Stimulated activated naive CD8-positive, alpha-beta T cell treated with anti-CD3 and anti-CD28 coated beads, Interleukin-15, Interleukin-2, amounts not matched to agents 100 ng/mL and 50 ng/mL, for 24 hours (primary cell): ENCODE measurements at regions not wholly inside any gene's neighbourhood (a gene's known extent, or its start where the extent isn't known, plus 50 kb on each side); places are given as distances from the start of the nearest gene placed in this dataset.
"Not testable (repeated sequence)": the region's sequence is repeated elsewhere in the genome, so short reads cannot be mapped to it uniquely, and the experiment has no call there.

ENCODE experiments used
- H3K27ac Mint-ChIP-seq: one replicate; pipeline ENCODE4 v1.8.0; 2021; ENCODE audit warnings: mild to moderate bottlenecking, mixed read lengths
- H3K27me3 Mint-ChIP-seq: one replicate; pipeline ENCODE4 v1.8.0; 2021; ENCODE audit warnings: mixed read lengths
- H3K36me3 Mint-ChIP-seq: one replicate; pipeline ENCODE4 v1.8.0; 2021; ENCODE audit warnings: low read depth, mixed read lengths
- H3K4me1 Mint-ChIP-seq: one replicate; pipeline ENCODE4 v1.8.0; 2021; ENCODE audit warnings: low read depth, mixed read lengths
- H3K4me3 Mint-ChIP-seq: one replicate; pipeline ENCODE4 v1.8.0; 2021; ENCODE audit warnings: mild to moderate bottlenecking, mixed read lengths
- H3K9me3 Mint-ChIP-seq: one replicate; pipeline ENCODE4 v1.8.0; 2021; ENCODE audit warnings: mixed read lengths

DNA sequence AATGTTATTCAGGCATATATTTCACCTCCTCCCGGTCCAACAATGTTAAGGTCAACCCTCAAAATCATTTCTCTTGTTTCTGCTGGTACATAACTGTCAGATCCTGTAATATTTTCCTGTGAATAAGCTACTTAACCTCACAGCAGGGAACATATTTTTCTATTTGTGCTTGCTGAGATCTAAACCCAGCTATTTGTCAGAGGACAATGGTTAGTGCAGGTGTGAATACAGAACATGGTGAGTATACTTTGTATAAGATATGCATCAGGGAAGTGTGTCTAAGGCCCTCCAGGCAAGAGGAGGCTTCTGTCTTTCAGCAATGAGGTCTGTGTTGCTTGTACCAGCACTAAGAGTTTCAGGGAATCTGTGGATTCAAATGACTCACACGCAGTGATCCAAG, 970.6 kb downstream of the NCAM2 start:
- H3K4me3 Mint-ChIP-seq, result no peak overlapping the region
- H3K9me3 Mint-ChIP-seq, result peaks cover 9% of the 10 kb centered on the region
- H3K27me3 Mint-ChIP-seq, result no peaks in the 10 kb centered on the region
- H3K36me3 Mint-ChIP-seq, result no peaks in the 10 kb centered on the region
- H3K27ac Mint-ChIP-seq, result no peak overlapping the region
- no peaks in the 10 kb centered on the region for H3K4me1 Mint-ChIP-seq

DNA sequence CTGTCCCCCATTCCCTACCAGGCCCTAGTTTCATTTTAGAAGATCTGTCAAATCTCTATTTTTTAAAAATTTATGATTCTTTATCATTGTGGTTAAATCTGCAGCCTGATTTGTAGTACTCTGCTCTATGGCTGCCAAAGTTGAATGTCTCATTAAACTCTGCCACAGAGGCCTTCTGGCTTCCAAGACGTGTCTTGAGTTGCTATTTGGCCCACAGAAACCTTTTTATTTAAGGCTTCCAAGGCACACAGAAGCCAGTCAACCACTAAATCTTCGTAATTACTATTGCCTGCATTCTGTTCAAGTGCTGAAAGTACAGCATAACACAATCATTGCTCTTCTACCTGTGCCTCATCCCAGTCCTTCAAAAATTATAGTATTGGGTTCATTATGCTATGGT, 971.0 kb downstream of the NCAM2 start:
- no peaks in the 10 kb centered on the region for H3K4me1 Mint-ChIP-seq
- peaks cover 9% of the 10 kb centered on the region for H3K9me3 Mint-ChIP-seq
- H3K27me3 Mint-ChIP-seq, result no peaks in the 10 kb centered on the region
- H3K36me3 Mint-ChIP-seq, result no peaks in the 10 kb centered on the region
- no peak overlapping the region for H3K27ac Mint-ChIP-seq
- H3K4me3 Mint-ChIP-seq, result no peak overlapping the region

DNA sequence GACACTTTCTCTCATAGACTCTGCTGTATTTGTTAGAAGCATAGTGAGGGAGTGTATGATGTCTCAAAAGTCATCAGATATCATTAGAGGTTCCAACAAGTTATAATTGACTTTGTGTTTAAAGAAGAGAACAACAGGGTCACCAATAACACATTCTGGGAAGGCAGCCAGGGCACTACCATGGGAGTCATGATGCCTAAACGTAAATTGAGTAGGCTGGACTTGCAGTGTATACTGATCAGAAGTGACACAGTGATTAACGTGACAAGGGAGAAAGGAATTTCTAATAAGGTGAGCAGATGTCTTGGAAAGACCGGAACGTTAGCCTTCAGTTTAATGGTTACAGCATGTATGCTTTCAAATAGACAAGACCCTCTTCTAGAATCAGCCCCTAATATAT, 973.2 kb downstream of the NCAM2 start:
- Mint-ChIP-seq H3K27me3 (no peaks in the 10 kb centered on the region), H3K36me3 (no peaks in the 10 kb centered on the region), H3K4me3 (no peak overlapping the region), H3K4me1 (no peaks in the 10 kb centered on the region), H3K9me3 (peaks cover 4% of the 10 kb centered on the region), H3K27ac (no peak overlapping the region)

DNA sequence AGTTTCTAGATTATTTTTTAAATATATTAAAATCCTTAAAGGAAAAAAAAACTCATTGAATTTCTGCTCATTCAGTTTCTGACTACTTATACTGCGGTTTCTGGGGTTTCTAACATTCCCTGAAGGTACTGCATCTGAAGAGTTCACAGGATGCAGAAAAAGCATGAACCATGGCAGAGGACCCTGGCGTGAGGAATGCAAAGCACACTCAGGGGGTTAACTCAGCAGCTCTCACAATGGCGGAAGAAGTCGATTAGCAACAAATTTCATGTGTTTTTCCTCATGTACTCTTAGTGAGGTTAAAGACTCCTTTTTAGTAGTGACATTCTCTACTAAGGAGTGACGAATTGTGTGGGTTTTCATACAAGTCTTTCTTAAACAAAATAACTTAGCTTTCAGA, 975.6 kb downstream of the NCAM2 start:
- H3K27ac Mint-ChIP-seq, result no peak overlapping the region
- H3K9me3 Mint-ChIP-seq, result peaks cover 4% of the 10 kb centered on the region
- H3K36me3 Mint-ChIP-seq, result no peaks in the 10 kb centered on the region
- no peaks in the 10 kb centered on the region for H3K27me3 Mint-ChIP-seq
- no peak overlapping the region for H3K4me3 Mint-ChIP-seq
- no peaks in the 10 kb centered on the region for H3K4me1 Mint-ChIP-seq

DNA sequence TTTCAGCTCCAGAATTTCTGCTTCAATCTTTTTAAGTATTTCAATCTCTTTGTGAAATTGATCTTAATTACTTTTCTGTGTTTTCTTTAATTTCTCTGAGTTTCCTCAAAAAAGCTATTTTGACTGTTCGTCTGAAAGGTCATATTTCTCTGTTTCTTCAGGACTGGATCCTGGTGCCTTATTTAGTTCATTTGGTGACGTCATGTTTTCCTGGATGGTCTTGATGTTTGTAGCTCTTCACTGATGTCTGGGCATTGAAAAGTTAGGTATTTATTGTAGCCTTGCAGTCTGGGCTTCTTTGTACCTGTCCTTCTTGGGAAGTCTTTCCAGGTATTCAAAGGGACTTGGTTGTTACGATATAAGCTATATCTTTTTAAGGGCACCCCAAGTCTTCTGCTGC, 998.7 kb downstream of the NCAM2 start:
- Mint-ChIP-seq H3K27ac (no peak overlapping the region), H3K9me3 (peaks cover 16% of the 10 kb centered on the region)

DNA sequence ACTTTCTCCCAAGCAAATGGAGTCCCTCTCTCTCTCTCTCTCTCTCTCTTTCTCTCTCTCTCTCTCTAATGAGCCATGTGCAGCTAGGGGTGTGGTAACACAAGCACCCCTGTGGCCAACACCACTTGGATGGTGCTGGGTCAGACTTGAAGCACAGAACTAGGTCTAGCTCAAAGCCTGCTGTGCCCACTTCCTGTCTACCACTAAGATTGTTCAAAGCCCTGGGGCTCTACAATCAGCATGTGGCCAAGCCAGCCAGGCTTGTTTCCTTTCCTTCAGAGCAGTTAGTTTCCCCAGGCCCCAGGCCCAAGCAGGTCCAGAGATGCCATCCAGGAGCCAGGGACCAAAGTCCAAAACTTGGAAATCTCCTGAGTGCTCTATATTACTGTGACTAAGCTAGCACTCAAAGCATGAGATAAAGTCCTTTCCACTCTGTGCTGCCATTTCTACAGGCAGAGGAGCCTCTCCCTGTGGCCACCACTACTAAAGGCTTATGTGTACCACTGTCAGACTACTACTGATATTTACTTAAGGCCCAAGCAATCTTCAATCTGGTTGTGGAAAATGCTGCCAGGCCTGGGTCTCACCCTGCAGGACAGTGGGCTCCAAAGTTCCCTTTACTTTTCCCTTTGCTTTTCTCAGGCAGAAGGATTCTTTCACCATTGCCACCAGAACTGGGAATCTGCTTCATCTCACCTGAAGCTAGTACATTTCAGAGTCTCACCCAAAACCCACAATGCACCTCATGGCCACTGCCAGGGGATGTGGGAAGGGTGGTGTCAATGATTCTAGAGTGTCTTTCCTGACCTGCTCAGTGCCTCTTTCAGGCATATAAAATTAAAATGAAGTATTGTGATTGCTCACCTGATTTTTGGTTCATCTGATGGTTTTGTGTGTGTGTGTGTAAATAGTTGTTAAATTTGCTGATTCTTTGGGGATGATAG, 999.5 kb downstream of the NCAM2 start:
- no peaks in the 10 kb centered on the region for H3K36me3 Mint-ChIP-seq
- no peak overlapping the region for H3K4me3 Mint-ChIP-seq
- no peak overlapping the region for H3K27ac Mint-ChIP-seq
- peaks cover 16% of the 10 kb centered on the region for H3K9me3 Mint-ChIP-seq
- no peaks in the 10 kb centered on the region for H3K4me1 Mint-ChIP-seq
- H3K27me3 Mint-ChIP-seq, result no peaks in the 10 kb centered on the region

More for the DNA sequence above, 998.7 kb downstream of the NCAM2 start:
- no peaks in the 10 kb centered on the region for H3K27me3 Mint-ChIP-seq
- no peak overlapping the region for H3K4me3 Mint-ChIP-seq
- H3K4me1 Mint-ChIP-seq, result no peaks in the 10 kb centered on the region
- no peaks in the 10 kb centered on the region for H3K36me3 Mint-ChIP-seq

DNA sequence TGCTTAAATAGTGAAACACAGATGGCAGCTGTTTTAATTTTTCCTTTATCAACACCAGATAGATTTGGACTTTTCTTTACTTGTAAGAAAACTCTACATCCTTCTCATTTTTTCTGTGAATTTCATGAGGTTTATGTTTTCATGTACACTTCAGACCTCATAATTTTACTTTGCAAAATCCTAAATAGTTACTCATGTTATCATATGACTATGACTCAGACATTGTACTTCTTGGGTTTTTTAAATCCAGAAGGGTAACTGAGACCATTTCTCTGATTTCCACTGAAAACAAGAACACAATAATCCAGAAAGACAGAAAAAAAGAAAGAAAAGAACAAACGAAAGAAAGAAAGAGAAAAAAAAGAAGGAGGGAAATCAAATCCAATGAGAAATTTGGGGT, 1021.6 kb downstream of the NCAM2 start:
- Mint-ChIP-seq H3K4me1 (no peaks in the 10 kb centered on the region), H3K4me3 (no peak overlapping the region), H3K27ac (no peak overlapping the region), H3K27me3 (no peaks in the 10 kb centered on the region), H3K9me3 (peaks cover 4% of the 10 kb centered on the region), H3K36me3 (no peaks in the 10 kb centered on the region)

DNA sequence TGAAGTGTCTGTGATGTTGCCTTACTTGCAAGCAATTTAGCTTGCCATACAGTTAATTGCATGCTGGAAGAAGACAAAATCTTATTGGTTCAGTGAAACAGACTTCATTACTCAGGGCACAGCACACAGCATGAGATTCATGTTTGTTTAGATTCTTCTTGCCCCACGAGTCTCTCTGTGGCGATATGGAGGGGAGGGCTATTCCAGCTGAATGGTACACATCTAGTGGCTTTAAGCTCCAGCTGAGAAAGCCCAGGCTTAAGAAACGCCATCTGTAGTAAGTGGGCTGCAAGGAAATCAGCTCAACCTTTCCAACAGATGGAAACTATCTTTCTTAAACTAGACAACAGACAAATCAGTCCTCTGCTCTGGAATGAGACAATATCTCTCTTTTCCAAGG, 1022.0 kb downstream of the NCAM2 start:
- Mint-ChIP-seq H3K4me3 (no peak overlapping the region), H3K27me3 (no peaks in the 10 kb centered on the region), H3K4me1 (no peaks in the 10 kb centered on the region), H3K36me3 (no peaks in the 10 kb centered on the region), H3K27ac (no peak overlapping the region), H3K9me3 (peaks cover 4% of the 10 kb centered on the region)

DNA sequence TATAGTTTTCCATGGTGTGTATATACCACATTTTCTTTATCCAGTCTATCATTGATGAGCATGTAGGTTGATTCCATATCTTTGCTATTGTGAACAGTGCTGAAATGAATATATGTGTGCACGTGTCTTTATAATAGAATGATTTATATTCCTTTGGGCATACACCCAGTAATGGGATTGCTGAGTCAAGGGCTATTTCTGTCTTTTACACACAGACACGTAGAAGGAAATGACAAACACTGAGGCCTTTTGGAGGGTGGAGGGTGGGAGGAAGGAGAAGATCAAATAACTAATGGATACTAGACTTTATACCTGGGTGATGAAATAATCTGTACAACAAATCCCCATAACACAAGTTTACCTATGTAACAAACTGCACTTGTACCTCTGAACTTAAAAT, 1025.7 kb downstream of the NCAM2 start:
- H3K4me3 Mint-ChIP-seq, H3K36me3 Mint-ChIP-seq, H3K27ac Mint-ChIP-seq, H3K4me1 Mint-ChIP-seq, H3K9me3 Mint-ChIP-seq, H3K27me3 Mint-ChIP-seq: not testable (repeated sequence)

DNA sequence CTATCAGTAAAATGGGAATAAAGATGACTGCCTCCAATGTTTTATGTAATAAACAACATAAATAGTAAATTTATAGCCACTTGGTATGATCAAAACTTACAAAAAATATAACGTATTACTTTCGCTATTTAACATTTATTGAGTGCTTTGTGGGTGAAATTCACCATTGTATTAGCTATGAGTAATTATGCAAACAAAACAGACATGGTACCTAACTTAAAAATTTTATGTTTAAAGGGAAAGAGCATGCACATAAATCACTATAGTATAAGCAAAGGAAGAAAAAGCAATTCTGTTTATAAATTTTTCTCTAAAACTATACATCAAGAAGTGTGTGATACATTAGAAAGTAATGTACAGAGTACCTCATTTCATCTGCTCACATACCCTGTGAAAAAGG, 1046.2 kb downstream of the NCAM2 start:
- Mint-ChIP-seq H3K9me3 (no peaks in the 10 kb centered on the region), H3K4me1 (no peaks in the 10 kb centered on the region), H3K27me3 (no peaks in the 10 kb centered on the region), H3K4me3 (no peak overlapping the region), H3K27ac (no peak overlapping the region), H3K36me3 (no peaks in the 10 kb centered on the region)

DNA sequence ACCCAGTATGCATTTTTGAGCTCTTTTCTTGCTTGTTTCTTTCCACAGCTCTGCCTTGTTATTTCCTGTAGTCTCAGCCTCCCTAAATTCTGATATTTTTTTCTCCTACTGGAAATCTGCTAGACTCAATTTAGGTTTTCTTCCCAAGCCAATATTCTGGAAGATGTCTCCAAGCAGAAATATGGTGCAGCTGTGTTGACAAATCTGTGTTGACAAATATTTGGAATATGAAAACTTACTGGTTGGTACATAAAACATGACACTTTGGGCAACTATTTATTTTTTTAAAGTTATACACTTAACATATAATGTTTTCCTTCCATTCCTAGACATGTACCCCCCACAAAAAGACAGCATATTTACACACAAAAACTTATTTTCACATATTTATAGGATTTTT, 1048.4 kb downstream of the NCAM2 start:
- no peaks in the 10 kb centered on the region for H3K27me3 Mint-ChIP-seq

DNA sequence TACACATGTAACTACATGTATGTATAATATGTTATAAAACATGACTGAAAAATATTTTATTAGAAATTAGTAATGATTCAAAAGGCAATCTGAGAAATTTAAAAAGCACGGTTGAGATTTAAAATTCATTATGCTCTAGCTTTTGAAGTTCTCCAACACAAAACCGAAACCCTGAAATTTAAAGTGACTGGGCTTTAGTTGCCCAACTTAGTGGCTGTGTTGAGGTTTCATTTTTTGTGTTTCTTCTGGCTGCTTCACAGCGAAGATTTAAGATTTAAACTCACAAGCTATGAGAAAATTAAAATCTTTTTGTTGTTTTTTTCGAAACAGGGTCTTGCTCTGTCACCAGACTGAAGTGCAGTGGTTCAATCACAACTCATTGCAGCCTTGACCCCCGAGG, 1058.7 kb downstream of the NCAM2 start:
- H3K36me3 Mint-ChIP-seq, result no peaks in the 10 kb centered on the region
- no peaks in the 10 kb centered on the region for H3K27me3 Mint-ChIP-seq
- no peaks in the 10 kb centered on the region for H3K4me1 Mint-ChIP-seq
- H3K9me3 Mint-ChIP-seq, result peaks cover 8% of the 10 kb centered on the region
- H3K4me3 Mint-ChIP-seq, result no peak overlapping the region
- no peak overlapping the region for H3K27ac Mint-ChIP-seq

More for the DNA sequence above, 1048.4 kb downstream of the NCAM2 start:
- Mint-ChIP-seq H3K36me3 (no peaks in the 10 kb centered on the region), H3K4me1 (no peaks in the 10 kb centered on the region), H3K4me3 (no peak overlapping the region), H3K27ac (no peak overlapping the region), H3K9me3 (no peaks in the 10 kb centered on the region)

DNA sequence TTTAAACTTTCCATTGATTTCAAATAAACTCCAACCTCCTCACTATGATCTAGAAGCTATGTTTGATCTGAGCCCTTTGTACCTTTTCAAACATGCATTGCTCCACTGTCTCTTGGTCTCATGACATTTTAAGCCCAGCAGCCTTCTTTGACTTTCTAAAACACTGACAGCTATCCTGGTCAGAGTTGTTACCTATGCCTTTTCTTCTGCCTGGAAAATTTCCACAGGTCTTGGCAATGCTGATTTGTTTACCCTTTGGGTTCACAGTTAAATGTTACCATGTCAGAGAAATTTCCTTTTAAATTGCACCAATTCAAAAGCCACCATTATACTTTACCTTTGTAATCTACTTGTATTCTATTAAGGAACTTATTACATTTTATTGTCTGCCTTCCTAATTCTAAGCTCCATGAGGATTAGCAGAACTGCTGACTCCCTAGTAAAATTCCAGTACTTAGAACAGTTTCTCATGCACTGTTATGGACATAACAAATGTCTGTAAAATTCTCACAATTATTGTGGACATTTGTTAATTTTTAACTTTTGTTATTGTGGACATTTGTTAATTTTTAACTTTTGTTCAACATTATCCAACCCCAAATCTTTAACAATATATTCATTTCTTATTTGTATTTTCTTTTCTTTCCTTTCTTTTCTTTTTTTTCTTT, 1064.4 kb downstream of the NCAM2 start:
- Mint-ChIP-seq H3K27ac (no peak overlapping the region), H3K4me1 (no peaks in the 10 kb centered on the region), H3K27me3 (no peaks in the 10 kb centered on the region), H3K4me3 (no peak overlapping the region), H3K9me3 (peaks cover 15% of the 10 kb centered on the region), H3K36me3 (no peaks in the 10 kb centered on the region)

DNA sequence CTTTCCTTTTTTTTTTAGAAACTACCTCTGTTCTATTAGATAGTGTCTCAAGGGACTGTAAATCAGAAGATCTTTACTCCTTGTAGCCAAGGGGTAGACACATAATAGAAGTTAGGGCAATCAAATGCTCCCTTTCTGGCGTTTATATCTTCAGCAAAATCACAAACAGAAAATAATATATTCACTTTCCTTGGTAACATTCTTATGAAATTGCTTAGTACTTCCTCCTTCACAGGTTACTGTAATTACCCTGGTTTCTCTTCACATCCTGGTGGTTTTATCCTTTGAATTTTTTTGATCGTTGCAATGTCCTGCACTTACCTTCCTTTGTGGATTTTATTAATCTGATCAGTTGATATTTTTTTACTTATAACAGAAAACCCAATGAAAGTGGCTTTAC, 1064.9 kb downstream of the NCAM2 start:
- Mint-ChIP-seq H3K9me3 (peaks cover 15% of the 10 kb centered on the region), H3K36me3 (no peaks in the 10 kb centered on the region), H3K4me1 (no peaks in the 10 kb centered on the region), H3K27ac (no peak overlapping the region), H3K27me3 (no peaks in the 10 kb centered on the region), H3K4me3 (no peak overlapping the region)

DNA sequence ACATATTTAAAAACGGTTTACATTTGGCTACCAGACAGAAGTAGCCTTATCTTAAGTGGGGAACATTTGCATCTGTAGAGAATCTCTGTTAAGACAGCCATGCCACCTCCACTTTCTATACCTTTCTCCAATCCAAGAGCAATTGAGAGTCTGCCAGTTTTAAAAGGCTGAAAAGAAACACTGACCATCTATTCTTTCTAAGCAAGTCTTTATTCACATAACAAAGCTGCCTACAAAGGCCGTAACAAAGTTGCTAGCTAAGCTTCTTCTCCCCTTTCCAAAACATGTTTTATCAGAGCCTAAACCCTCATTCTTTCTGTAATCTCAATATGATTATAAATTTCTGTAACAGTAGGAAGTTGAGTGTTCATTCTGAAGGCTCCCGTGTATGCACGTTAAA, 1078.3 kb downstream of the NCAM2 start:
- Mint-ChIP-seq H3K9me3 (peaks cover 3% of the 10 kb centered on the region), H3K4me3 (no peak overlapping the region), H3K36me3 (no peaks in the 10 kb centered on the region), H3K27me3 (no peaks in the 10 kb centered on the region), H3K27ac (no peak overlapping the region), H3K4me1 (no peaks in the 10 kb centered on the region)
